NB4 (cell line): ENCODE measurements at regions not wholly inside any gene's neighbourhood (a gene's known extent, or its start where the extent isn't known, plus 50 kb on each side); places are given as distances from the start of the nearest gene placed in this dataset.

Experiments used
- MAX ChIP-seq: IDR thresholded peaks from 2 replicates; pipeline ENCODE4 v1.6.1; 2011; ENCODE audit warnings: low read depth, low read length
- MYC ChIP-seq: IDR thresholded peaks from 2 replicates; pipeline ENCODE4 v1.6.1; 2011; ENCODE audit warnings: low read depth, low read length
- POLR2A ChIP-seq: IDR thresholded peaks from 2 replicates; pipeline ENCODE4 v1.6.1; 2011; ENCODE audit warnings: mild to moderate bottlenecking; ENCODE audit not compliant: insufficient read length; ENCODE audit errors: extremely low read depth
- TF ChIP-seq, protein P1 (sequence below): IDR thresholded peaks from one replicate; pipeline ENCODE4 v1.5.1; 2012; ENCODE audit warnings: low read depth, low read length

DNA sequence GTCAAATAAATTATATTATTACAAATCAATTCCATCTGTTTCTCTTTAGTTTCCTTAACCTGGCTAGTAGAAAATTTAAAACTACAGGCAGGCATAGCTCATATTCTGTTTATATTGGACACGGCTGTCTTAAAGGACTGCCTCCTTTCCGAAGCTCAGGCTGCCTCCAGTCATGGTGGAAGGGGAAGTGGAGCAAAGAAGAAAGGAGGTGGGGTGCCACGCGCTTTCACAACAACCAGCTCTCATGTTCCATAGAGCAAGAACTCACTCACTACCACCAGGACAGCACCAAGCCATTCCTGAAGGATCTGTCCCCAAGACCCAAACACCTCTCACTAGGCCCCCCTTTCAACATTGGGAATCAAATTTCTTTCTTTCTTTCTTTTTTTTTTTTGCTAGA is 149.3 kb upstream of the KCNJ18 start:
- TF ChIP-seq, protein P1, sequence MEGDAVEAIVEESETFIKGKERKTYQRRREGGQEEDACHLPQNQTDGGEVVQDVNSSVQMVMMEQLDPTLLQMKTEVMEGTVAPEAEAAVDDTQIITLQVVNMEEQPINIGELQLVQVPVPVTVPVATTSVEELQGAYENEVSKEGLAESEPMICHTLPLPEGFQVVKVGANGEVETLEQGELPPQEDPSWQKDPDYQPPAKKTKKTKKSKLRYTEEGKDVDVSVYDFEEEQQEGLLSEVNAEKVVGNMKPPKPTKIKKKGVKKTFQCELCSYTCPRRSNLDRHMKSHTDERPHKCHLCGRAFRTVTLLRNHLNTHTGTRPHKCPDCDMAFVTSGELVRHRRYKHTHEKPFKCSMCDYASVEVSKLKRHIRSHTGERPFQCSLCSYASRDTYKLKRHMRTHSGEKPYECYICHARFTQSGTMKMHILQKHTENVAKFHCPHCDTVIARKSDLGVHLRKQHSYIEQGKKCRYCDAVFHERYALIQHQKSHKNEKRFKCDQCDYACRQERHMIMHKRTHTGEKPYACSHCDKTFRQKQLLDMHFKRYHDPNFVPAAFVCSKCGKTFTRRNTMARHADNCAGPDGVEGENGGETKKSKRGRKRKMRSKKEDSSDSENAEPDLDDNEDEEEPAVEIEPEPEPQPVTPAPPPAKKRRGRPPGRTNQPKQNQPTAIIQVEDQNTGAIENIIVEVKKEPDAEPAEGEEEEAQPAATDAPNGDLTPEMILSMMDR: no peak
- no peak for TF ChIP-seq MAX
- TF ChIP-seq POLR2A: no peak
- TF ChIP-seq MYC: no peak
